GM19035 (cell line): ENCODE measurements at regions not wholly inside any gene's neighbourhood (a gene's known extent, or its start where the extent isn't known, plus 50 kb on each side); places are given as distances from the start of the nearest gene placed in this dataset.

ENCODE experiments used
- ATAC-seq: cut with Tn5 transposase; IDR thresholded peaks from one replicate; pipeline ENCODE4 v1.9.1; 2021; ENCODE audit not compliant: unreplicated experiment

DNA sequence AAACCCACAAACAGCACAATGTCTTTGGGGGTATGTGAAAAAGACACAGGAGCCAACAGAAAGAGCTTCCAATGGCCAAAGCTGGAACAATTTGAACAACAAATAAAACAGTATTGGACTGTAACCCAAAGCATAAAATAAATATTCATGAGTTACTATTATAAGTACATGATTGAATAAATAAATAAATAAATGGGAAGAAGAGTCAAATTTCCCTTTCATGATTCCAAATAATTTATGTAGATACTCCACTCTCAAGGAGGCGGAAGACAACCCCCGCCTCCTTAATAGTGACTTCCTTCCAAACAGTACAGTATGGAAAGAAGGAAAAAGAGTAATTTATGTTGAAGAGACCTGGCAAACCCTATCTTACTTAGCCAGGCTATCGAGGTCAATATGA lies 124.4 kb upstream of the P2RY1 start:
- ATAC-seq: no peak

DNA sequence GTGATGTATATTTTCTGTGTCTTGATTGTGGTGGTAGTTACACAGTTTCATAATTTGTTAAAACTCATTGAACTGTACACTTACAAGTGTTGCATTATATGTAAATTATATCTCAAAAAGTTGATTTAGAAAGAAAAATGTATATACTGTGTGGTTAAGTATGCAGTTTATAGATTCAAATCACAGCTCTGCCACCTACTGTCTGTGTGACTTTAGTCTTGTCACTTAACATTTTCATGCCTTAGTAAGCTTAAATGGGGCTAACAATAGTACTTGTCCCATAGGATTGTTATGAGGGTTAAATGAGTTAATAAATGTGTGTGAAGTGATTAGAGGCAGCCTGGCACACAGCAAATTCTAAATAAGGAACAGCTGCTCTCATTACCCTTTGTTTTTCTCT lies 120.9 kb upstream of the P2RY1 start:
- ATAC-seq: no peak

DNA sequence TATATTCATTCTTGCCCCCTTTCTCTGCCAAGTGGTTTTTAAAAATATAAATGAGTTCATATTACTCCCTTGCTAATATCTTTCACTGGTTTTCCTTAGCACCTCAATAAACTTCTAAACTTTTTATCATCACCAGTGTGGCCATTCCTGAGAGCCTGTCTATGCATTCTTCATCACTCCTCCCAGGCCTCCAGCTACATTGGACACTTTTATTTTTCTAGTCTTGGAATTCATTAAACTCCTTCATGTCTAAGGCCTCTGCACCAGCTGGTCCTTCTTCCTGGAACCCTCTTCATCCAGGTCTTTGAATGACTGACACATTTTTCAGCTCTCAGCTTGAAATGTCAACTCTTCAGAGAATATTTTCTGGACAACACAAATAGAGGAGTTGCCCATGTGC lies 120.4 kb upstream of the P2RY1 start:
- no peak for ATAC-seq

DNA sequence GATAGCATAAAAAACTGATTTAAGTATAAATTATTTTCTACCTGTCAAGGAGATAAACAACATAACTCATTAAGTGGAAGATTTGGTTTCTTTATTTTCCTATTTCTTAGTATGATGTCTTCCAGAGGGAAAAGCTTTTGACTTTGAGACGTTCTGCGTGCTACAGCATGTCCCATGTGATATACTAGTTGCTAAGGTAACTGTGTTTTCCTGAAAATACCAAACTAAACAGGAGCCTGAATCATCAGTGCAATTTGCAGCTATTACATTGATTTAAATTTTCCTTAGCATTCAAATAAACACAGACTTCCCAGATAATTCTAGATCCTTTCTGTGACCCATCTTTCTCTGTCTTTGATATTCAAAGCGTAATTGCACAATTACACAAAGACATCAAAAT lies 117.7 kb upstream of the P2RY1 start:
- ATAC-seq: no peak

DNA sequence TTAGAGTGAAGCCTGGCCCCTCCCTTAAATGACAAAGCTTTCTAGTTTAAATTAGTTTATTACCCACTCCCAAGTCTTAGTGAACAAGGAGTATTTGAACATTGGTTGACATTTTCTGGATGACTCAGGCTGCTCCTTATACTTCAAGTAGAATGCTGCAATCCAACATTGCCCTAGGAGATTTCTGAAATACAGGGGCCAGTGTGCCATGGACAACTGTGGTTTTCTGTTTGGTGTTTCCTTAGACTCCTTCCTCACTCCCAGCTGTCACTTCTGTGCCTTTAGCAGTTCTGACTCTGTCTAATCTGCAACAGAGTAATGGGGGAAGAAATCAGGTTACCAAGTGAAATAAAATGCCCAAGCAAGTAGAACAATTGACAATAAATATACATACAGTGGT lies 116.1 kb upstream of the P2RY1 start:
- ATAC-seq: no peak

DNA sequence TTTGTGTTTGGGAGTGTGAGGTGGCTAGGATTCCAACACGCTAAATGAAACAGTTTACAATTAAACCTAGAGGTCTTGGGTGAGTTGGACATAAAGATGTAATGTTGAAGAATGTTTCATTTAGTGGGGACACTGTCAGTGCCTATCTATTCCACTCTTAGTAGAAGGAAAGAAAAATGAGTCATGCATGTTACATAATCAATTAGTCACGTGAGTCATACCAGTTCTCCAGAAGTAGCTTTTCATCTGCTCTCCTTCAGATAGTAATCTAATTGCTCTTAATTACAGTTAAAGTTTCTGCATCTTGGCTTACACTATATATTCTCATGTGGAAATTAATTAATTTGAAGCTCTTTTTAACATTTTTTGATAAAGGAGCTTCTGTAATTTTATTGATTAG lies 115.7 kb upstream of the P2RY1 start:
- ATAC-seq: no peak

DNA sequence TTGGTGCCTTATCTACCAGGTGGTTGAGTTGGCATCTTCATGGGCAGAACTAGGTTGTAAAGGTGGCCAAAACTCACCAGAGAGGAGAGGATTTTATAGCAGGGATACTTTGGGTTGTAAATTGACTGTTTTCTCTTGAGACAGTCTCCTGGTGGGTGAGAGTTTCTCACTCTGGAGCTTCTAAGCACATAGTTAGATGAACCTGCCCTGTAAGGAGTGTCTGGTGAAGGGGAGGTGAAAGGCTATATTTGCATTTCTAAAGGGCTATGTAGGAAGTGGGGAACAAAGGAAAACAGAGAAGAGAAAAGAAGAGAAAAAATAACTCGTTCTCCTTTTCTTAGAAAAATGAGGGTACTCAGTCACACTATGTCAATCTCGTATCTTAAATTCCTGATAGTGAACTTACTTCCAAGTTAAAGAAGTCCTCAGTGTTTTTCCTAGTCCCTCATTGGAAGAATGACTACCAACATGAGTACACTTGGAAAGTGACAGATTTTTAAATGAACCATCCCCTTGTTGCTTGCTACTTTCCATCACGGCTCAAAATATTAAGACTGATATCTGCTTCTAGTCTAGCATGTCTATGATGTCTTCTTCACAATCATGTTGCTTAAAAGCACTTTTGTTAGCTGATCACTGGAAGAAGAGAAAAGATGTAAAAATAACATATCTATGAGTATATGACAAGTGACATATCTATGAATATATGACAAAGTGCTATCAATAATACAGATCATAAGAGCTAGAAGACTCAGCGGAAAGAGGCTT lies 113.8 kb upstream of the P2RY1 start:
- no peak for ATAC-seq

DNA sequence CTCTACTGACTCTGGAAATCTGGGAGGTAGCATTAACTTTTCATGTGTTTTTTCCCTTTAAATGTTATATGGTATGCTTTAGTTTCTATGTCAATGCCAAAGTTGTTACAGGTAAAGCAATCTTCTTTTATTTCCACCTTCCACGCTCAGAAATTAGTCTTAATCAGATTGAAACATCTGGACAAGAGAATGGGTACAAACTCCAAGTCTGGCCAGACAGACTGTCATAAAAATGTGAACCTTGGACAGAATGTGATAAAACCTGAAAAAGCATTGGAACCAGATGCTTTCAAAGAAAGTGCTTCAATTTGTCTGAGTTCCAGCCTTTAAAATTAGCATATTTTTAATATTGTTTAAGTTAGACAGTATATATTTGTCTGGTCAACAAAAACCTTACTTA lies 110.7 kb upstream of the P2RY1 start:
- ATAC-seq: no peak

DNA sequence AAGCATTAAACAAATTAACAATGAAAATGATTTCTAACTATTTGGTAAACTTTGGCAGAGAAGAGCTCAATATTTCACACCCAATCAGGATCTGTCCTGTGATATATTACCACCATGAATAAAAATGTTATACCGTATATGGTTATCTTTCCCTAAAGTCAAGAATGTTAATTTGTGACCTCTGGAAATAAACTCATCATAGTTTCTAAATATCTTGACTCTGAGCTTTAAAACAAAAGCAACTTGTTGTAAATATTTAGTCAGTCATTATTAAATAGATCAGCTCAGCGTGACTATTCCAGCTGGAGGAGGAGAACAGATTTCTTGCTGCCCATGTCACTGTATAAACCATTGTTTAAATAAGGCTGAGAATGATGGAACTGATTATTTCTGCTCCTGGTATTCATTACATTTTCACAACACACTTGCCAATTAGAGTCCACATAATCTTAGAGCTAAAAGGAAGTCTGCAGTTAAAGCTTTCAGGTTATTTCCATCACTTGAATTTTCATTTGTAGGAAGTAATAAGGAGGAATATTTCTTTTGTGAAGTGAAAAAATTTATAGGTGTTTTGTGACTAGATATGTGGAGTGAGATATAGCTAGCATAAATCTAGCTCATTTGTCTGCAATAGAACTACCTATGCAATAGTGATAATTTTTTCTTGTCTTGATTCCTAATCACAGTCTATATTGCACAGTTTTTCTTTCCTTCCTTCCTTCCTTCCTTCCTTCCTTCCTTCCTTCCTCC lies 106.5 kb upstream of the P2RY1 start:
- no peak for ATAC-seq

DNA sequence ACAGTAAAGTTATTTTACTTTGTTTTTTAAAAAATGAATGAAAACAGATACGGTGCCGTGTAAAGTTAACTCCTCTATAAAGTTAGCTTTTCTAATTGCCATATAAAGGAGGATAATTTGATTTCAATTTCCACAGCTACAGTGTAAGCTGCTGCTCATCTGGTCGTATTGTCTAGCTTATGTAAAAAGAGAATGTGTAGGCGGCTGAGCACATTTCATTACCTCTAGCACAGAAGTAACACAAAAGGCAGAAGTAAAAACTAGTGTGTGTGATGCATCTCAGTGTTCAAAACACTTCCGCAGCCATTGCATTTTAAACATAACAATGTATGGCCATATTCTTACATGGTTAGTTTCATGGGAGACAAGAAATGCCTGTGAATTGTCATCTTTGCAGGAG lies 105.0 kb upstream of the P2RY1 start:
- ATAC-seq: no peak

DNA sequence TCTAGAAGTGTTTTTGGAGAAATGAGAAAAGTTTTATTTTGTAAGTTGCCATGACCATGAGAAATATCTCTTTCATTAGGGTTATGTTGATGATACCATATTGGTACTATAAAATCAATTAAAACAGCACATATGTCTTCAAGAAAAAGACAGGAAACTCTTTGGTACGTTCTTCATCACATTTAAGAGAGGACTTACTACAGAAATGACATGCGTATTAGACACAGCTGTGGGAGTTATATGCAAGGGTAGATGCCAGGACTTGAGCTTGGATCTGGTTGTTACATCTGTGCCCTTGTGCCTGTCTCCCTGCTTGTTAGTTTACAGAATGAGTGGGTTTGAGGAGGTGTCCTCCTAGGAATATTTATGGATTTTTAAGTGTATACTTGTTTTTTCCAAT lies 103.4 kb upstream of the P2RY1 start:
- ATAC-seq: no peak

DNA sequence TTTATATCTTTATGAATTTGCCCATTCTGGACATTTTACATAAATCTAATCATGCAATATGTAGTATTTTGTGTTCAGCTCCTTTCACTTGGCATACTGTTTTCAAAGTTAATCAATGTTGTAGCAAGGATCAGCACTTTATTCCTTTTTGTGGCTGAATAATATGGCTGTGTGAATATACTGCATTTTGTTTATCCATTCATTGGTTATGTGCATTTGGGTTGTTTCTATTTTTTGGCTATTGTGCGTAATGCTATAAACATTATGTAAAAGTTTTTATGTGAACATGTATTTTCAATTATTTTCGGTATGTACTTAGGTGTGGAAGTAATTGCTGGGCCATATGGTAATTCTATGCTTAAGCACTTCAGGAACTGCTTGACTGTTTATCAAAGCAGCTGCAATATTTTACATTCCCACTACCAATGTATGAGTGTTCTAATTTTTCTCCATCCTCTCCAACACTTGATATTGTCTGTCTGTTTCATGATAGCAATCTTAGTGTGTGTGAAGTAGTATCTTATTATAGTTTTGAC lies 101.3 kb upstream of the P2RY1 start:
- no peak for ATAC-seq

DNA sequence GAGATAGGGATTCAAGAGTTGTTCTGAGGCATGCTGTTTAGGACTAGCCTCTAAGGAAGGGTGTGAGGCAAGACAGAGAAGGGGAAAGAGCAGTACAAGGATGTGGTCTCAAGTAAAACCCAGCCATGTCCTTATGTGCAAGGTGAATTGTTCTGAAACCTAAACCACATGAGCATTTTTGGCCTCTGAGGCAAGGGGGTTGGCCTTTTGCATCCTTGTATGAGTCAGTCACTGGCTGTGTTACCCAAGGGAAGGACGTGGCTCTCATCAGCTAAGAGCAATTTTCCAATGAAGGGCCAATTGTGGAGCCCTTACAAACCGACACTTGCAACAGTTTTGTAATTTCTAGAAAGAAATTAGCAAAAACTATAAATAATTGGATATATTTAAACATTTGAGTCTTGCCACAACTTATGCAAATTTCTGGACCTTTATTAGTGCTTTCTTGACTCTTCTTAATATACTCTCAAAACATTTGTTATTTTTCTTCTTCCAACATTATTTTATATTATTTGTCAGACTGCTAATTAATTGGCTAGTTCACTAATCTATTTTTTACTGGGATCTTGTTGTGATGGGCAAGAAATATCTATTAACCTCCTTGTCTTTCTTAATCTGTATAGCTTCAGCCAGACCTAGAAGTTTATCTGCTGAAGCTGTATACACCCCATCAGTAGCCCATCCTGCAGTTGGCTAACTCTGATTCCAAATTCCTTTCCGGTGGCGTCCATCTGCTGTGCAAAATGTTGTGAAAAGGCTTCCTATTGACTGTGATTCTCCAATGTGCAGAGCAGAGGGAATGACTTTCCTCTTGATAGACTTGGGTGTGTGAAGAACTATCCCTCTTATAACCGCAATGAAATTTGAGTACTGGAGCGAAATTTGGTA lies 97.7 kb upstream of the P2RY1 start:
- peak; percentile 98 for ATAC-seq

DNA sequence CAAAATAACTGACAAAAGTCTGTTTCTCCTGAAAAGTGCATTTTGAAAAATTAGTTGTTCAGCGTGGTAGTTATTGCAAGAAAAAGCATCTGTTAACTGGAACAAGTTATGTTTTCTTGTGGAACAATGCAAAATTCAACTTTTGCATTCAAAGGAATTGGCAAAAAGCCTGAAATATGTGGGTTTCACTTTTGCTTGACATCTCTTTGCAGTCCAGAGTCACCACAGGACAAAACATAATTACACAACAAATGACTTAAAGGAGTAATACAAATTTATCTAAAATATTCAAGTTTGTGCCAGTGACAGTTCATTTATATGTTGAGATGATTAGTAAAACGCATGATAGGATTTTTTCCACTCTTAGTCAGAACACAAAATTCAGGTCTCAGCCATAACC lies 96.3 kb upstream of the P2RY1 start:
- ATAC-seq: no peak

DNA sequence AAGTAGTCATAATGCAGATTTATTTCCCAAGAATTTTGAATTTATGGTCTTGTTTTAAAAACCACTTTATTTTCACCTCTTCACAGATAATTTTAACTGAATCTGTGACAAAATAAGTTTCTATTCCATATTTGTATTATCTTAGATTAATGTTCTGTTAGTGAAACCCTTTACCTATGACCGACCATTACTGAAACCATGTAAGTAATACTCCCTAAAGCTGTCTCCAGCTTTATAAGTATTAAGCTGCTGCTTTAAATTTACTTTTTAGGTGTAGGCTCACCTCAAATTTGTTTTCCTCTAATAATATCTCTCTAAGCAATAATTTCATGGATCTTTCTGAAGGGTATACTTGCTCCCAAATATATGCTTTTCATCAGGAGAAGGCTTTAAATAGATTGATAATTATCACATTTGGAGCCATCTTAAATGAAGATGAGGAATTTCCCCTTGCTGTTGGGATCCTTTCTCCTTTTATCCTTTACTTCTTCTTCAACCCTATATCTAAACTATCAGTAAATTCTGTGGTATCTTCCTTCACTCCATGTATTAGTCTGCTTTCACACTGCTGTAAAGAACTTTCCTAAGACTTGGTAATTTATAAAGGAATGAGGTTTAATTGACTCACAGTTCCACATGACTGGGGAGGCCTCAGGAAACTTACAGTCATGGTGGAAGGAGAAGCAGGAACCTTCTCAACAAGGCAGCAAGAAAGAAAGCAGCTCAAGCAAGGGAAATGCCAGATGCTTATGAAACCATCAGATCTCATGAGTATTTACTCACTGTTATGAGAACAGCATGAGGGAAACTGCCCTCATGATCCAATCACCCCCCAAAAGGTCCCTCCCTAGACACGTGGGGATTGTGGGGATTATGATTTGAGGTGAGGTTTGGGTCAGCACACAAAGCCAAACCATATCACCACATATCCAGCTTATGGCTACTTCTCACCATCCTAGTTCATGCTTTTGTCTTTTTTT lies 92.3 kb upstream of the P2RY1 start:
- ATAC-seq: no peak

DNA sequence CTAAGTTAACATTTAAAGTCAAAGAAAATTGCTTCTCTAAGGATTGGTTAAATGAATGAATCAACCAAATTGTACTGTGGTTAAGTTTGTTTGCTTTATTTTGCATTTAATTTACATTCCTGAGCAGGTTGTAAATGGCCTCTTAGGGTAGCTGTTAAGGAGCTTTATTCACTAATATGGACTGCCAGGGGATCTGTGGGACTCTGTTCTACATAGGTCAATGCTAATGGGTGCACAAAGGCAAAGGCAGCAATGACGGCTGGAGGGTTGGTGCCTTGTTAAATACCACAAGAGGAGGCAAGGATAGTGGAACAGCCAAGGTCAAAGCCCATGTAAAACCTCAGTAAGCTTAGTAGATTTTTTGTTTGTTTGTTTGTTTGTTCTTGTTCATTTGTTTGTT lies 89.3 kb upstream of the P2RY1 start:
- no peak for ATAC-seq

DNA sequence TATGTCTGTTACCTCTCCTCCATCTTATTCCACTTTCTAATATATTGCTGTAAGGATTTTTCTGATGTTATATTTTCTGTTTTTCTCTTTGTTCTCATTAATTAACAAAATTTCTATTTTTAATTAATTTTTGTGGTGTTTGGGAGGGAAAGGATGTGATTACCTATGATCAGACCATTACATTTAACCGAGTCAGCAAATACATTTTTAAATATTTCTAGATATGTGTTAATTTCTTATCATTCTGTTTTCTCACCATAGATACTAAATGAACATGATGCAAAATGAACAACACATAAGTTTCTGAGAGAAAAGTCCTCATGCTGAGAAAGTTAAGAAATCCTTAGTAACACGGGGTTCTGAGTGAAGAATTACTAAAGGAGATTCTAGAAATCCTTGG lies 80.6 kb upstream of the P2RY1 start:
- ATAC-seq: no peak

DNA sequence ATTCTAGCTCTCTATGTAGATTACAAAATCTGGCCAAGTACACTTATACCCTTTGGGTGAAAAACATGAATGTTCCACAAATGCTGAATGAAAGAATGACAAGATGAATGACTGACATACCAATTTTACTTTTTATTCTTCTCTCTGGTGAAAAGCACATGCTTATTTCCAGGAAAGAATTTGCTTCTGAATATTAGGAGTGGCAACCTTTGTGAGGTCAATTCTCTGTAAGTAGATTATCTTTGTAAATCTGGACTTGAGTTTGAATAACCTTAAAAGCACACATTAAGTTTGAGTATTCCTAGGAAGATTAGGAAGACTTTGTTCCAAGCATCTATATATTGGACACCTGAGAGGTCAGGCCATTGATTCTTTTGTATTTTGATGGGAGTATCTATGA lies 78.1 kb upstream of the P2RY1 start:
- ATAC-seq: no peak

DNA sequence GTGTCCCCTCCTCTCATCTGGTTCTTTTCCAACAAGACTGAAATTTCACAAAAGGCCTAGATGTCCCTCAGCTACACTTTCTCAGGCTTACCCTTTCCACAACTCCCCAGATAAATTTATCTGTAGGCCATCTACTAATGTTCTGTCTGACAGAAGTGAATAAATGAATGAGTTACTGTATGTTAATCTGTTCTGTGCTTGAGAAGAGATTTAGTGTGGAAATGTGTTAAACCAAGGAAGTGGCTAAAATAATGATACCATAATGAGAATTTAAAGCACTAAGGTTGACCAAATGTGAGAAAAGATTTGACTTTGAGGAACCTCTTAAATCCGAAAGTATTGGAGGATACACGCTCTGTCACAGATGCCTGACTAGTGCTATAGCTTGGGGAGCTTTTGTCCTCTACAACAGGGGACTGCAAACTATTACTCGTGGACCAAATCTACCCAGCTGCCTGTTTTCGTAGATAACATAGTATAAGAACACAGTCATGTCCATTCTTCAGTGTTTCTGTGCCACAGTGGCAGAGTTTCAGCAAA lies 74.8 kb upstream of the P2RY1 start:
- ATAC-seq: peak; percentile 82

DNA sequence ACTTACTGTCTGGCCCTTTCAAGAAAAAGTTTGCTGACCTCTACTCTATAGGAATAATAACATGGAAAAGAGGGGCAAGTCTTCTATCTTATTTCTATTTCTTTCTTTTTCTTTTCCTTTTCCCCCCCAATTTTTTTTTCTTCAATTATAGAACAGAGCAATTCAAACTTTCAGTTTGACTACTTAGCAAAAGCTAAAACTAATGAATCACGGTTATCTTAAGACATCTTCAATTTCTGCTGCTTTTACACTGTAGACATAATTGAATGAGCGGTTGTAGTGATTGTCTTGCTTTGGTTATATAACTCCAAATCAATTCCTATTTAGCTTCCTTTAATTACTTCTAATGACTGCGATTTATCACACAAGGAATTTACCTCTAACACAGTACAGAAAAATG lies 74.3 kb upstream of the P2RY1 start:
- ATAC-seq: peak; percentile 38
